Gastrocnemius medialis (tissue), 4 donors: ENCODE measurements at regions not wholly inside any gene's neighbourhood (a gene's known extent, or its start where the extent isn't known, plus 50 kb on each side); places are given as distances from the start of the nearest gene placed in this dataset.

Experiments
- POLR2A ChIP-seq, 2 donors: fragments of 450-650 bp; IDR thresholded peaks; one replicate each; pipeline ENCODE4 v1.6.1; 2017; ENCODE audit warnings: antibody characterized with exemption in 2 of 2, mild to moderate bottlenecking in 2 of 2, moderate library complexity in 2 of 2
- TF ChIP-seq, protein P1 (sequence below), 5 experiments: fragments of 450-650 bp in 3 of 5; fragments of 200-600 bp in 2 of 5; sonication (generic) in 2 of 5; IDR thresholded peaks in 4 of 5; conservative IDR thresholded peaks in 1 of 5; 1 replicate in 4 of 5; 2 replicates in 1 of 5; pipeline ENCODE4 v1.5.1; 2016 to 2019; ENCODE audit warnings: antibody characterized with exemption in 5 of 5, mild to moderate bottlenecking in 3 of 5, moderate library complexity in 3 of 5

DNA sequence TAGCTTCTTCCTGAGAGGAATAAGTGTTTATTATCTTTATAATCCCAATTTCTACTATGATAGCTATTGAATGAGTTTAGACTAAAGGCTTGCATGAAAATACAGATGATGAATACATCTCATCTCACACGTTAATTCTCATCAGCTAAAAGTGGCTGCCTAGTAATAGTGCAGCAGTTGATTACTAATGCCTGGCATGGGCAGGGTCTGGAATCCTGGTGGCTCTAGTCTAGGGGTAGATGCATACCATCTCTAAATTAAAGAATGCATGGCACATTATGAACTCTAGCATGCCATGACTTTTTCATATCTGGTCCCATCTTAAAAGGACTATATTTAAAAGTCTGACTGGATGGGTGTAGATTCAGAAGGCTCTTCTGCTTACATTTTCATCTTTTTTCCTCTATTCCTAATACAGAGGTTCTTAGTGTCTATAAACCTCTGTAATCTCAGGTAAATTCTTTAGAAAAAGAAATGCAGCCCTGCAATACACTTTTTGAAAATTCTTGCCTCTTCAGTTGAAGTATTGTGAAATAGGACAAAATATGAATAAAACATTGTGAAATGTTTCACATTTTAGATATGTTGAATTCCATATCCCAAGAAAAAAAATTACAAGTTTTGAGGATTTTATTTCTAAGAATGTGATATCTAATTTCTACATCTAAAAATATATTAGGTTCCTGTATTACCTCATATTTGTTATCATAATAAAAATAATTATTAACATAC is 187.6 kb downstream of the C11orf87 start:
- TF ChIP-seq, protein P1, sequence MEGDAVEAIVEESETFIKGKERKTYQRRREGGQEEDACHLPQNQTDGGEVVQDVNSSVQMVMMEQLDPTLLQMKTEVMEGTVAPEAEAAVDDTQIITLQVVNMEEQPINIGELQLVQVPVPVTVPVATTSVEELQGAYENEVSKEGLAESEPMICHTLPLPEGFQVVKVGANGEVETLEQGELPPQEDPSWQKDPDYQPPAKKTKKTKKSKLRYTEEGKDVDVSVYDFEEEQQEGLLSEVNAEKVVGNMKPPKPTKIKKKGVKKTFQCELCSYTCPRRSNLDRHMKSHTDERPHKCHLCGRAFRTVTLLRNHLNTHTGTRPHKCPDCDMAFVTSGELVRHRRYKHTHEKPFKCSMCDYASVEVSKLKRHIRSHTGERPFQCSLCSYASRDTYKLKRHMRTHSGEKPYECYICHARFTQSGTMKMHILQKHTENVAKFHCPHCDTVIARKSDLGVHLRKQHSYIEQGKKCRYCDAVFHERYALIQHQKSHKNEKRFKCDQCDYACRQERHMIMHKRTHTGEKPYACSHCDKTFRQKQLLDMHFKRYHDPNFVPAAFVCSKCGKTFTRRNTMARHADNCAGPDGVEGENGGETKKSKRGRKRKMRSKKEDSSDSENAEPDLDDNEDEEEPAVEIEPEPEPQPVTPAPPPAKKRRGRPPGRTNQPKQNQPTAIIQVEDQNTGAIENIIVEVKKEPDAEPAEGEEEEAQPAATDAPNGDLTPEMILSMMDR (IDR thresholded peaks at IDR 0.05 in 4 of 5, conservative IDR thresholded peaks at IDR 0.05 in 1 of 5): no peak
- TF ChIP-seq POLR2A (IDR thresholded peaks at IDR 0.05): no peak
